NCI-H524 (cell line): ENCODE measurements at regions not wholly inside any gene's neighbourhood (a gene's known extent, or its start where the extent isn't known, plus 50 kb on each side); places are given as distances from the start of the nearest gene placed in this dataset.
"Not testable (repeated sequence)": the region's sequence is repeated elsewhere in the genome, so short reads cannot be mapped to it uniquely, and the experiment has no call there.

Source experiments
- DNase-seq, 2 experiments: peaks; one replicate each; lab custom pipeline; 2025; lab: John Stamatoyannopoulos, UW

DNA sequence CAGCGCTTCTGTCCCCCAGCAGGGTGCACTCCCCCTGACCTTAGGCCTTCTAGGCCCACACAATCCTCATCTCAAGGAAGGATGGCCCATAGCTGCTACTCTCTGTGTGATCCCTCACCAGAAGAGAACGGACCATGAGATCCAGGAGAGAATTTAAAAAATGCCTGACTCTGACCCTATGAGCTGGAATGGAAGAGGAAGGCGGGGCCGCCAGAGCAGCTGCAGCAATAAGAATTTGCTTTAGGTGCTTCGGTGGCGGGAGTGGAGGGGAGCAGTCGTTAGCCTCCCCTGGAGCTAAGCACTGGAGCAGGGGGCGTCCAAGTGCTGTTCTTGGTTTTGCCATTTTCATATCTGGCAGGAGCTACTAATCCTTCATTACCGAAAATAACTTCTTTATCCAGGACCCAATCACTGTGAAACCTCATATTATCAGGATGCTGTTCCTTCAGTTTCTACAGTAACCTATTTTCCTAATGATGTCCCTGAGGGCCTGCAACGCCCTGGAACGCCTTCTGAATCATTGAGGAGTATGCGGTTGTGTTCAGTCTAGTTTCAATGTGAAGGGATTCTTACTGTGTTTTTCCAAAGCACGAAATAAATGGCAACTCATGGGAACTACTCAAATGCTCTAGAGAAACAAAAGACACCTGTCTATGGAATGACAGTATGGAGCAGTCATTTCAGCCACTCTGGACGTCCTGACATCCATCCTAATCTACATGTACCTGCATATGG is 105.1 kb upstream of the SIX2 start:
- DNase-seq, result no peak

DNA sequence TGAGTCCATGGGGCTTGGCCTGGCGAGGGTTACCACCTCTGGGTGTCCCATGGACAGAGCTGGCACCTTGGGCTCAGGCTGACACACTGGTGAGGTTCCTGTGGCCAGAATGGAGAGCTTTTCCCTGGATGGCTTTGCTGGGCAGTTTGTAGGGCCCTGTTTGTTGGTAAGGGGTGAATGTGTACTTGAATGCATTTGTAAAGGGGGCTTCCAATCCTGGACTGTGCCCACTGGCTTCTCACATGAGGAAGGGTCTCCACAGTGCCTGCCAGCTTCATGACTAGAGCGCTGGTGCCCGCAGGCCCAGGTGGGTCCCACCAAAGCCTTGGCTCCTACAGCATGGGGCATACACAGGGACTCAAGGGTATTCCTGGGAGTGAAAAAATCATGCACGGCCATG is 103.5 kb upstream of the SIX2 start:
- DNase-seq, result no peak

DNA sequence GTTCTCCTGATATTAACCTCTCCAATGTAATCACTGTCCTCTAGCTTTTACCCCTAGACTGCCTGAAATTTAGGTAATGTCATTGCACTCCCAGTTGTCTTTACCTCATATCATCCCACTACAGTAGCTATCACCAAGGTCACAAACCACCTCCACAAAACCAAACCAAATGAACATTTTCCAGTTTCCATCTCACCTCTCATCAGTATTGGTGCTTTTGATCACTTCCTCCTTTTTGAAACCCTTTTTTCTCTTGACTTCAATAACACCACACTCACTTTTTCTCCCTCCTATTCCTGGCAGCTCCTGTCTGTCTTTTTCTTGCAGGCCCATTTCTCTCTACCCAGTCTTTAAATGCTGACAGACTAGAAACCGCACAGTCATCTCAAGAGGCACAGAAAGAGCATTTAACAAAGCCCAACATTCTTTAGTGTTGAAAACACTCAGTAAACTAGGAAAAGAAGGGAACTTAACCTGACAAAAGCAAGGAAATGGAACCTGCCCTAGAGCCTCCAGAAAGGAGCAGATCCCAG is 95.9 kb upstream of the SIX2 start:
- no peak for DNase-seq

DNA sequence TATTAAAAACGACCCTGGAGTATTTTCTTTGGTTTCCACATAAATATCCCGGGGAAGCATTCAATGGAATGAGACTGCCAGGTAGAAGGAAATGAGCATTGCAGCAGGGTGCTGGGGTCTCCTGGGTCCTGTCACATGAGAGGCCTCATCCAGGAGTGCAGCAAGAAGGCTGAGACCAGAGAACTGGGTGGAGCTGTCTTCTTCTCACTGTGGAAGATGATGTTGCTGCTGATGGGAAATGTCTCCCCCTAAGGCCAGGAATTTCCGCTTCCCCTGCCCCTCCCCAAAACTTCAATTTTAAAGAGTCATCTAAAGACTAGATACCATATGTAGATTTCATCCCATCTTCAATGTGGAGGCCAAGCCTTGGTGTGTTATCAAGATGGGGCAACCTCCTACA is 95.2 kb upstream of the SIX2 start:
- no peak for DNase-seq

DNA sequence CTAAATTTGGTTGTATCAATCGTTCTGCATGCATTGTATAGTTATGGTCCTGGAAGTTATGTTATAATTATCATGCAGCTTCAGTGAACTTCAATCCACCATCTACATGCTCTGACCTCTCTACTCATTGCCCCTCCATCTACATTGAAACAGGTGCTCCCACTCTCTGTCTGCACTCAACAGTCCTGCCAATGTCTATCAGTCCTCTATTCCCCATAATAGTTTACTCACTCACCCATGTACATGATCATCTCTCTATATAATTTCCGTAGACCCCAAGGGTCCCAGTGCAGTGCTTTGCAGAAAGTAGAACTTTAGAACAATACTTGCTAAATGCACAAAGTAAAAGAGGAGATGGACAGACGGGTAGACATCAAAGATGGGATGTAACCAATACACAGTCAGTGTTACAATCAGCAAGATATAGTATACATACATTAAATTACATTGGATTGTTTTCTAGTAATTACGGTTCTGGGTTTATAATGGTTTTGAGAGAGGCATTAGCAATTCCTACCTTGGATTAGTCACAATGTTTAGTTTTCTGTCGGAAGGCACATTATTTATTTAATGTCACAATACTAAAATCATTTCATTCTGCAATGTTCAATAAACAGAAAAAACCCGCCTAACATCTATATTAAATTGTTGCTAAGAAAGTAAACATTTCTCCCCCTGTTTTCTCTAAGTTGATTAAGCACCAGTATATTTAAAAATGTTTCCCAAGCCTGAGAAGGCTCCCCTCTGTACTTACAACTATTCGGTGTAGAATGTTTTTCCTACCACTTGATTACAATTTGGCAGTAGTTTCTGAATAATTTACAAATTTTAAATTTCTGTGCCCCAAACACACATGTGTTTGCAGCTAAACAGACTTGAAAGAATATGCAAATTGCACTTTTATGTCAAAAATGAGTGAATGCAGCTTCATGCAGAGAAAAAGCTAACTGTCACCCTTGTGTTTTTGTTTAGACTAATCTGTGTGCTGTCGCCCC is 94.4 kb upstream of the SIX2 start:
- no peak for DNase-seq

DNA sequence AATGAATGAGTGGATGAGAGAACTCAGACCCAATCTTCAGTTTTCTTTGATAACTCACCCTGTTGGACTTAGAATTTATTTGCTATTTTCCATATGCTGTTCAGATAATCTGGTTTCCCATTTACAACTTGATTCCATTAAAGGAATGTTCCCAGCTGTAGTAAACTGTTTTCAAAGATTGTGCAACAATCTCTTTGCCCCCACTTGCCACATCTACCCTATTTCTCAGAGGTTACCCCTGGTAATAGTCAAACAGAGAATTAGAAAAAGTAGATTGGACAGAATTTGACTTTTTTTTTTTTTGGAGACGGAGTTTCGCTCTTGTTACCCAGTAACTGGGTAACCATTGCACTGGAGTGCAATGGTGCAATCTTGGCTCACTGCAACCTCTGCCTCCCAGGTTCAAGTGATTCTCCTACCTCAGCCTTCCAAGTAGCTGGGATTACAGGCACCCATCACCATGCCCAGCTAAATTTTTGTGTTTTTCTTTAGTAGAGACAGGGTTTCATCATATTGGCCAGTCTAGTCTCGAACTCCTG is 93.4 kb upstream of the SIX2 start:
- DNase-seq, result no peak

DNA sequence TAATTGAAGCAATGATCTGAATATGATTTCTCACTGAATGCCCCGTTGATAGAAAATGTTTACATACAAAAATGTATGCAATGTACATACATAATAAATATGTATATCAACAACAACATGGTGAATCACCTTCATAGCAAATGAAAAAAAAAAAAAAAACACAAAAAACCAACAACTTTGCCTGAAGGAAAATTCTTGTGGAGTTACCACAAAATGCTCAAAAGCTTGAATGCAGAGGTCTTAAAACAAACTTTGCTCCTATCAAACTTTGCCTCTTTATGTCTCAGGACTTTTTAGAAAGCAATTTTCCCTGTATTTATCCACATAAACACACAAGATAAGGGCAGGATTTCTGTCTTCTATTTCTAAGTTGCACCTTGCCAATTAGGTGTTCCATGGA is 92.9 kb upstream of the SIX2 start:
- DNase-seq, result no peak

DNA sequence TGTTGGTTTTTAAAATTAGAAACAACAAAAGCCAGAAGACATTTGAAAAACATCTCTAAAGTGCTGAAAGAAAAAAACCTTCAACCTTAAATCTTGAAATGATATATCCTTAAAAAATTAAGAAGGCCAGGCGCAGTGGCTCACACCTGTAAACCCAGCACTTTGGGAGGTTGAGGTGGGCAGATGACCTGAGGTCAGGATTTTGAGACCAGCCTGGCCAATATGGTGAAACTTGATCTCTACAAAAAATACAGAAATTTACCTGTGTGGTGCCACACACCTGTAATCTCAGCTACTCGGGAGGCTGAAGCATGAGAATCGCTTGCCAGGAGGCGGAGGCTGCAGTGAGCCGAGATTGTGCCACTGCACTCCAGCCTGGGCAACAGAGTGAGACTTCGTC is 87.7 kb upstream of the SIX2 start:
- no peak for DNase-seq

DNA sequence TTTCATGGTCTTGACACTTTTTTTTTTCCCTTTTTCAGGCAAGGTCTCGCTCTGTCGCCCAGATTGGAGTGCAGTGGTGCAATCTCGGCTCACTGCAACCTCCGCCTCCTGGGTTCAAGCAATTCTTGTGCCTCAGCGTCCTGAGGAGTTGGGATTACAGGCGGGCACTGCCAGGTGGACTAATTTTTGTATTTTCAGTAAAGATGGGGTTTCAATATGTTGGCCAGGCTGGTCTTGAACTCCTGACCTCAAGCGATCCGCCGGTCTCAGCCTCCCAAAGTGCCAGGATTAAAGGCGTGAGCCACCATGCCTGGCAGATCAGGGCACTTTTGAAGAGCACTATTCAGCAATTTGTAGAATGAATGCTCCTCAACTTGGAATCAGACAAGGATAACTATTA is 86.8 kb upstream of the SIX2 start:
- not testable (repeated sequence) for DNase-seq

DNA sequence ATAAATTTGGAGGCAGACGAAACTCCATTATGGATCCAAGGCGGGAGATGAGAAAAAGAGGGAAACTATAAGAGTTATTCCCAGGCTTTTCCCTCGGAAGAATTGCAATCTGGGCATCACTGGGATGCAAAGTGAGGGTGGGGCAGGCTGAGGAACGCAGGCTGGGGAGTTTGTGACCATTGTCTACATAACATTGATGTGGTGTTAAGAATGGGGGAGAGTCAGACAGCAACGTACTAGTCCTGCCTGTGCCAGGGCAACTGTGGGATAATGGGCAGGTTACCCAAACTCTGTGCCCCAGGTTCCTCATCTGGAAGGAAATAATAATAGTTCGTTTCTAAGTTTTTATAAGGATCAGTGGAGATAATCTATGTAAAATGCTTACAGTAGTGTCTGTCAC is 84.4 kb upstream of the SIX2 start:
- no peak for DNase-seq

DNA sequence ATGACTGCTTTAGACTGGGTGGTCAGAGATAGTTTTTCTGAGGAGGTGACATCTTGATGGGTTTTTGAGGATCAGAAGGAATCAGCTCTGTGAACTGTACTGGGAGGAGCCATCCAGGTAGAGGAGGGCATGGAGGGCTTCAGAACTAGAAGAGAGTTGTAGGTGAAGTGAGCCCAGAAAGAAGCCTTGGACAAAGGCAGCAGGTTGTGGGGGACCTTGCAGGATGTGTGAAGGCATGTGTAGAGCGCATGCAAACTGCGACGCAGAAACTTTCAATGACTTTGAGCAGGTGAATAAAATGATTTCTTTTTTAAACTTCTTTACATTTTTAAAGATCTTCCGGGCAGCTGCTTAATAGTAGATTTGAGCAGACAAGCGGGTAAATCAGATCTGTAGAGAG is 83.9 kb upstream of the SIX2 start:
- DNase-seq, result no peak

DNA sequence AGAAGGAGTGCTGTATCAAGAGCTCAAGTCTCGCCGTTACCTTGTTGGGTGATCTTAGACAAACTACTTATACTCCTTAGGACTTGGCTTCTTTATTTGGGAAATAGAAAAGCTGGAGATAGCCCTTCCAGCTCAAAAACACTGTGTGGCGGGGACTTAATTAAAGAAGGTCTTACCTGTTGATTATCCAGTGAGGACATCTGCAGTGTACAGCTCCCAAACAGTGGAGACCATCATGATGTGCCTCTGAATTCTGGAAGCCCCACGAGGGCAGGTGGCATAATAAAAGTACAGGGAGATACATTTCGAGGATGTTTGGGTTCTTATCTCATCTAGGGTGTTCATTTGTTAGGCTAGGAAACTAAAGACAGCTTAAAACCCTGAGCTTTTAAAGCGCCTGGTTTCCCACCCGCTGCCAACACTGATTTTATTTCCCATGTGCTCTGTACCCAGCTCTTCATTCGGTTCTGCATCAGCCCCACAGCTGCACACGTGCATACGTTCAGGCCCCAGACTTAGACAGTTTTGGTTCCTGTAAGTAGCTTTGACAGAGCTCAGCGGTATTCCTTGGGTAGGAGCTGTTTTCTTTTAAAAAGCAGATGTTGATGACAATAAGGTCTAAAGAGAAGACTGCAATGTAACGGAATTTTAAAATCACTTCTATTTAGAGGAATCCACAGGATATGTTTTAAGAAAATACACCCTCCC is 80.5 kb upstream of the SIX2 start:
- DNase-seq, result no peak

DNA sequence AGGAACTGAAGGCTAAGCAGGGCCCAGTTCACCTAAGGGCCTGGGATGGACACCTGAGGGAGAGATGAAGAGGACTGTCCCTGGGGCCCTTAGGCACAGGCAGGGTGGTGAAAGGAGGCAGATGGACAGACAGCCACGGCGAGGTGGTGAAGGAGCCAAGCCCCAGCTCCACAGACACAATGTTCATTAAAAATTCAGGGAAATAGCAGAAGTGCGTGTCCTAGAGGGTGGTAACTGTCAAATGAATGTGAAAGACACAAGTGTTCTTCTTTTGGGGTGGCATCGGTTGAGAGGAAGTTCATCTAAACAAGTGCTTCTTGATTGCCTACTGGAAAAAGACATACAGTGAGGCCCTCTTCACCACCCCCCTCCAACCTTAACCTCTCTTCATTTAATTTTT is 76.2 kb upstream of the SIX2 start:
- DNase-seq, result no peak

DNA sequence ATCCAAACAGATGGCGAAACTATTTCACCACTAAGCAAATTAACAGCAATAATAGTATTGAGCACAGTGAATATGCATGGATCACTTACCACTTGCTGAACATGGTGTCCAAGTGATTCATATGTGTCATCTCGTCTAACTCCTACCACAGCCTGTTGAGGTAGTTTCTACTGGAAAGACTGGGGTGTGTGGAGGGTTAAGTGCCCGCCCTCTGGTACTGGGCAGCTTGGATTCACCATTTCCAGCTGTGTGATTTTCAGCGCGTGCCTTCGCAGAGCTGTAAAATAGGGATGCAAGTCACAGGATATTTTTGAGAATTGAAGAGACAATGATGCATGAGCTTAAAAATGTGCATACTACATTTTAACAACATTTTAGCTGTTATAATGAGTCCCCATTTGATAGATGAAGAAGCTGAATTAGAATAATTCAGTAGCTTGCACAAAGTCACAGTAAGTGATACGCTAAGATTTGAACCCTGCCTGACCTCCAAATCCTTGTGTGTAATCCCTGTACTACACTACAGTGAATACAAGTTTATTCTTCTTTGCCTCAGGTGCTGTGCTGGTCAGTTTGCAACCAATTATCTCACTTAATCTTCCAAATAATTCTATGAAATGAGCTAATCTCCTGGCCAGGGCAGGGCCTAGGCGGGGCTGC is 75.2 kb upstream of the SIX2 start:
- peak in 1 of 2 experiments; percentile 44 for DNase-seq

DNA sequence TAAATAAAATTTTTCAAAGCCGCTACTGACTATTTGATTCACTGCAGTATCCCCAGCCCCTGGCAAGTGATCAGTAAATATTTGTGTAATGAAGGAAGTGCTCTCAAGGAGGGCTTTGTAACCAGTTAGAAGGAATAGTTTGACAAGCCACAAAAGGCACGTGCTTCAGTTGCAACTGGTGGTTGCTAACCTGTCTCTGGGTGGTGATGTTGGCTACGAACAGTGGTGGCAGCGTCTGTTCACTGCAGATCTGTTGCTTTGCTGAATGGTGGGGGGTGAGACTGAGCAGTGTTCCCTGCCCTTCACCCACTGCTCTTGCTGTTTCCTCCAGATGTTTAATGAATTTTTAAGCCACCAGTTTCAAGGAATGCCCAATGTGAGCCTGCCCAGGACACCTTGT is 73.9 kb upstream of the SIX2 start:
- no peak for DNase-seq

DNA sequence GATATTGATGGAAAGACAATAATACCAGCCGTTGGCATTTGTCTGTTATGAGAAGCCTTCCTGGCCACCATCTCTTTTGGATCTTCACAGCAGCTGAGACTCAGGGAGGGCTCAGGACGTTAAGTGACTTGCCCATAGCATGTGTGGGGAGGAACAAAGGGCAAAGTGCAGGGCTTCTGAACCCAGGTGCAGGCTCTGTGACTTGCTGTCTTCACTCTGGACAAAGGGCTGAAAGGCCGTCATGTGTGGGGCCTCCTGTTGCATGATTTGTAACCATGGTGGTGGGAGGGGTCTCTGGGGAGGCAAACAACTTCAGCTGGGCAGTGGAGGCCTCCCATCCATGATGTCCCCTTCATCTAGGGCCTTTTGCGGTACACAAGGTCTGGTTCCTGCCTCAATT is 65.5 kb upstream of the SIX2 start:
- DNase-seq, result no peak

DNA sequence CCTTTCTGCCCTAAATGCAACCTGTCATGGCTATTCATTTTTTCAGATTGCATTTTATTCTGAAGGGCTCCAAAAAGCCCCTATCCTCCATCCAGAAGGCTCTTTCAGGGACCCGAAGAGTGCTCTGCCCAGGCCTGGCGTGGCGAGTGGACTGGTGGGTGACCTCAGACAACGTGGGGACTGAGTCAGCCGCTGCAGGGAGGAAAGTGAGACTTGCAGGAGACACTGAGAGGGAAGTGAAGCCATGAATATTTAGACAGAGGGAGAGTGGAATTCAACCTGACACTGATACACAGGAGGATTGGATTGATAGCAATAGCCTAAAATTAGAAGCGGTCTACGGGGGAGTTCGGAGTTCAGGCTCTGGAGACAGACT is 63.6 kb upstream of the SIX2 start:
- DNase-seq, result no peak

DNA sequence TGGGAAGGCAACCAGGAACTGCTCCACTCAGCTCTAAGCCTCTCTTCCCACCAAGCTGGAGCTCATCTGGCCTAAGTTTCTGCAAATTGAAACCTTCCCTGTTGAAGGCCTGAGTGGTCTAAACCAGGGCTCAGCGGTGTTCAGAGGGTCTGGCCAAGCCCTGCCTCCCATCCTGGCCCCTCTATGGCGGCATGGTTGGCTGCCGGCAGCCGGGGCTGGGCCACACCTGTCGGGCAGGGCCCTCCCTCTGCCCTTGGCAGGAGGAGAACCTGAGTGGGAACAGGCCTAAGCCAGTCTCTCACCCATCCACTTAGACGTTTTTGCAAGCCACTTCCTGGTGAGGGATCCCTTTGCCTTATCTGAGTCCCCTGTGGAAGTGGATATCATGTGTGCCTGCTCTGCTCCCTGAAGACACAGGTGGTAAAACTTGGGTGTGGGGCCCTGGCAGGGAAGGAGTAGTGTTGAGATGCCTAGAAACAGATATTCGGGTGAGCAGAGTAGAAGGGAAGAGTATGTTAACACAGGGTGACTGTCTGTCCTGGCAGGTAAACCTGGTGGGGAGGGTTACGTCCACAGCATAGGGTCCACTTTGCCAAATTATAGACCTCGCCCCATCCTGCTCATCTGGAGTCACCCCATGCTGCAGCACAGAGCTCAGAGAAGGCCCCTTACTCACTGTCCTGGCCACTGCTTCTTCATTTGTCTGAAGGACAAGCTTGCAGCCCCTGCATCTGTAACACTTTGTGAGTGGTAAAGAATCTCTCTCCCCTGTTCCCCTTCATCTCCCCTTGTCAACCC is 63.0 kb upstream of the SIX2 start:
- no peak for DNase-seq

DNA sequence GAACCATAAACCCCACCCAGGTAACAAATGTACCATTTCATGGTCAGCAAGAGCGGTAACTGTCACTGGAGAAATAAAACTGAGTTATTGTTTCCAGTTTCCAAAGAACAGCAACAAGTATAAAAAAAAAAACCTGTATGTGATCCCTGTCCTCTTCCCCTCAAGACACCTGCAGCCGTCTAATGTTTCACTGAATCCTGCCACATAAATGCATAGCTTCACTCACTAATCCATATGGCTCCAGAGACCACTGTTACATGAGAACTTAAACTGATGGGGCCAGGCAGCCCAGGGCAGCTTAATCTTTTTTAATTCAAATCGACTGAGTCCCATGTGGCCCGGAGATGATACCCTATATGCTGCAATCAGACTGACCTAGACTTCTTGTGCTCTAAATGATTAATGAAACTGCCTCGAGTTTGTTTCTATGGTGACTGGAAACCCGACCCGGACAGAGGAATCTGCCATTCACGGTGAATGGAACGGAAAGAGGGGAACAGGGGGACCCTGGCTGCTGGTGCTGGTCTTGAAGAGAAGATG is 60.9 kb upstream of the SIX2 start:
- peak; percentile 91 to 99 for DNase-seq

DNA sequence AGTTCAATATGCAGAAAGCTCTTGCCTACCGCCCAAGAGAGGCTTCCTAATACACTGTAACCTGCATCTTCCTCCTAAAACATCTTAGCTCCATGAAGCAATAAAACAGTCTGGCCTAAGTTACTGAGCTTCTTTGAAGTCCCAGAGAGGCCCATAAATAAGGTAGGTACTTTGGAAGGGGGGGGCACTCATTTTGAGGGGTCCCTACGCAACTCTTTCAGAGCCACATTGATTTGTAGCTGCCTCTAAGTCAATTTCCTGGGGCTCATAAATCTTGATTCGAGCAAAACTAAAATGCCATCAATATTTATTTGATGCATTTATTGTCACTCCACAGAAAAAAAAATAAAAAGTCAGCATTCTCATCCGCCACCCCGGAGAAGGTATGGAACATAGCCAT is 60.4 kb upstream of the SIX2 start:
- no peak for DNase-seq
